IPS-20b (cell line): ENCODE measurements at regions not wholly inside any gene's neighbourhood (a gene's known extent, or its start where the extent isn't known, plus 50 kb on each side); places are given as distances from the start of the nearest gene placed in this dataset.
"Not testable (repeated sequence)": the region's sequence is repeated elsewhere in the genome, so short reads cannot be mapped to it uniquely, and the experiment has no call there.

Experiments
- H3K27ac ChIP-seq: one replicate; pipeline ENCODE4 v1.5.1; 2013; ENCODE audit warnings: low read length
- H3K27me3 ChIP-seq: 2 replicates; pipeline ENCODE4 v1.6.1; 2013; ENCODE audit warnings: mild to moderate bottlenecking, low read length, inconsistent platforms; ENCODE audit not compliant: insufficient read depth
- H3K36me3 ChIP-seq: 2 replicates; pipeline ENCODE4 v1.6.1; 2013; ENCODE audit warnings: low read depth, mild to moderate bottlenecking, inconsistent platforms, low read length, moderate library complexity; ENCODE audit not compliant: insufficient read depth
- H3K4me1 ChIP-seq: 2 replicates; pipeline ENCODE4 v1.6.1; 2013; ENCODE audit warnings: mild to moderate bottlenecking, control low read depth, inconsistent platforms, low read length, moderate library complexity; ENCODE audit not compliant: insufficient read depth
- H3K4me3 ChIP-seq: 2 replicates; pipeline ENCODE4 v1.5.1; 2013; ENCODE audit warnings: mild to moderate bottlenecking, low read length, inconsistent platforms
- H3K9ac ChIP-seq: 2 replicates; pipeline ENCODE4 v1.6.1; 2013; ENCODE audit warnings: low read depth, mild to moderate bottlenecking, inconsistent platforms, low read length, moderate library complexity
- H3K9me3 ChIP-seq: 2 replicates; pipeline ENCODE4 v1.6.1; 2013; ENCODE audit warnings: mild to moderate bottlenecking, low read depth, low read length, inconsistent platforms; ENCODE audit not compliant: insufficient read depth

- Histone ChIP-seq H3K4me3 (no peak overlapping the region), H3K27ac (no peak overlapping the region), H3K9ac (no peak overlapping the region)
Measured at GRCh38 chr10:29811751-29812427, 177.1 kb upstream of the SVIL start.

GRCh38 chr10:29810816-29811215 is 176.0 kb upstream of the SVIL start:
- Histone ChIP-seq H3K27ac (no peak overlapping the region), H3K4me3 (no peak overlapping the region), H3K36me3 (no peaks in the 10 kb centered on the region), H3K4me1 (no peaks in the 10 kb centered on the region), H3K9ac (no peak overlapping the region), H3K27me3 (no peaks in the 10 kb centered on the region), H3K9me3 (no peaks in the 10 kb centered on the region)

More at GRCh38 chr10:29811751-29812427, 177.1 kb upstream of the SVIL start:
- H3K27me3 ChIP-seq, result no peaks in the 10 kb centered on the region
- no peaks in the 10 kb centered on the region for H3K36me3 ChIP-seq
- no peaks in the 10 kb centered on the region for H3K9me3 ChIP-seq
- no peaks in the 10 kb centered on the region for H3K4me1 ChIP-seq

- H3K36me3 ChIP-seq, H3K27me3 ChIP-seq, H3K4me1 ChIP-seq, H3K27ac ChIP-seq, H3K4me3 ChIP-seq, H3K9me3 ChIP-seq, H3K9ac ChIP-seq: not testable (repeated sequence)
Measured at GRCh38 chr10:29810231-29810630, 175.5 kb upstream of the SVIL start.

- H3K27ac ChIP-seq, result no peak overlapping the region
Measured at GRCh38 chr10:29809383-29809782, 174.6 kb upstream of the SVIL start.

GRCh38 chr10:29807163-29807806 is 172.5 kb upstream of the SVIL start:
- no peak overlapping the region for H3K27ac ChIP-seq
- H3K4me1 ChIP-seq, result no peaks in the 10 kb centered on the region

More at GRCh38 chr10:29809383-29809782, 174.6 kb upstream of the SVIL start:
- no peak overlapping the region for H3K4me3 ChIP-seq
- H3K27me3 ChIP-seq, result no peaks in the 10 kb centered on the region
- H3K36me3 ChIP-seq, result no peaks in the 10 kb centered on the region
- H3K9ac ChIP-seq, result no peak overlapping the region
- no peaks in the 10 kb centered on the region for H3K4me1 ChIP-seq
- no peaks in the 10 kb centered on the region for H3K9me3 ChIP-seq

GRCh38 chr10:29806350-29806788 is 171.6 kb upstream of the SVIL start:
- H3K27ac ChIP-seq, result no peak overlapping the region
- H3K9me3 ChIP-seq, result no peaks in the 10 kb centered on the region
- no peak overlapping the region for H3K4me3 ChIP-seq
- H3K4me1 ChIP-seq, result no peaks in the 10 kb centered on the region
- no peaks in the 10 kb centered on the region for H3K27me3 ChIP-seq
- H3K36me3 ChIP-seq, result no peaks in the 10 kb centered on the region
- no peak overlapping the region for H3K9ac ChIP-seq

More at GRCh38 chr10:29807163-29807806, 172.5 kb upstream of the SVIL start:
- no peaks in the 10 kb centered on the region for H3K9me3 ChIP-seq
- no peaks in the 10 kb centered on the region for H3K36me3 ChIP-seq
- H3K27me3 ChIP-seq, result no peaks in the 10 kb centered on the region
- H3K9ac ChIP-seq, result no peak overlapping the region
- H3K4me3 ChIP-seq, result no peak overlapping the region

GRCh38 chr10:29805134-29805723 is 170.5 kb upstream of the SVIL start:
- Histone ChIP-seq H3K9ac (no peak overlapping the region), H3K27me3 (no peaks in the 10 kb centered on the region), H3K27ac (no peak overlapping the region), H3K36me3 (no peaks in the 10 kb centered on the region), H3K4me1 (no peaks in the 10 kb centered on the region), H3K4me3 (no peak overlapping the region), H3K9me3 (no peaks in the 10 kb centered on the region)

- no peaks in the 10 kb centered on the region for H3K27me3 ChIP-seq
- no peaks in the 10 kb centered on the region for H3K4me1 ChIP-seq
- H3K9me3 ChIP-seq, result no peaks in the 10 kb centered on the region
- no peak overlapping the region for H3K9ac ChIP-seq
- no peak overlapping the region for H3K4me3 ChIP-seq
- H3K27ac ChIP-seq, result no peak overlapping the region
- no peaks in the 10 kb centered on the region for H3K36me3 ChIP-seq
Measured at GRCh38 chr10:29804025-29804852, 169.5 kb upstream of the SVIL start.

GRCh38 chr10:29802171-29802570 is 167.4 kb upstream of the SVIL start:
- Histone ChIP-seq H3K9me3 (no peaks in the 10 kb centered on the region), H3K4me3 (no peak overlapping the region), H3K9ac (no peak overlapping the region), H3K36me3 (no peaks in the 10 kb centered on the region), H3K27ac (no peak overlapping the region), H3K4me1 (no peaks in the 10 kb centered on the region), H3K27me3 (no peaks in the 10 kb centered on the region)

GRCh38 chr10:29798921-29799690 is 164.3 kb upstream of the SVIL start:
- no peaks in the 10 kb centered on the region for H3K4me1 ChIP-seq
- H3K27me3 ChIP-seq, result no peaks in the 10 kb centered on the region
- no peaks in the 10 kb centered on the region for H3K36me3 ChIP-seq
- H3K9ac ChIP-seq, result no peak overlapping the region
- no peak overlapping the region for H3K27ac ChIP-seq
- no peaks in the 10 kb centered on the region for H3K9me3 ChIP-seq
- no peak overlapping the region for H3K4me3 ChIP-seq

GRCh38 chr10:29797616-29798015 is 162.8 kb upstream of the SVIL start:
- H3K27me3 ChIP-seq, result no peaks in the 10 kb centered on the region
- no peak overlapping the region for H3K27ac ChIP-seq
- H3K36me3 ChIP-seq, result no peaks in the 10 kb centered on the region
- H3K4me3 ChIP-seq, result no peak overlapping the region
- H3K9ac ChIP-seq, result no peak overlapping the region
- H3K4me1 ChIP-seq, result no peaks in the 10 kb centered on the region
- no peaks in the 10 kb centered on the region for H3K9me3 ChIP-seq
